GM12873 (cell line): ENCODE measurements at regions not wholly inside any gene's neighbourhood (a gene's known extent, or its start where the extent isn't known, plus 50 kb on each side); places are given as distances from the start of the nearest gene placed in this dataset.

Experiments used
- TF ChIP-seq, protein P1 (sequence below): IDR thresholded peaks from 2 replicates; pipeline ENCODE4 v1.5.1; 2012; ENCODE audit warnings: low read depth, mild to moderate bottlenecking, moderate library complexity, low read length, control low read depth; ENCODE audit not compliant: insufficient read depth; ENCODE audit errors: missing control alignments

DNA sequence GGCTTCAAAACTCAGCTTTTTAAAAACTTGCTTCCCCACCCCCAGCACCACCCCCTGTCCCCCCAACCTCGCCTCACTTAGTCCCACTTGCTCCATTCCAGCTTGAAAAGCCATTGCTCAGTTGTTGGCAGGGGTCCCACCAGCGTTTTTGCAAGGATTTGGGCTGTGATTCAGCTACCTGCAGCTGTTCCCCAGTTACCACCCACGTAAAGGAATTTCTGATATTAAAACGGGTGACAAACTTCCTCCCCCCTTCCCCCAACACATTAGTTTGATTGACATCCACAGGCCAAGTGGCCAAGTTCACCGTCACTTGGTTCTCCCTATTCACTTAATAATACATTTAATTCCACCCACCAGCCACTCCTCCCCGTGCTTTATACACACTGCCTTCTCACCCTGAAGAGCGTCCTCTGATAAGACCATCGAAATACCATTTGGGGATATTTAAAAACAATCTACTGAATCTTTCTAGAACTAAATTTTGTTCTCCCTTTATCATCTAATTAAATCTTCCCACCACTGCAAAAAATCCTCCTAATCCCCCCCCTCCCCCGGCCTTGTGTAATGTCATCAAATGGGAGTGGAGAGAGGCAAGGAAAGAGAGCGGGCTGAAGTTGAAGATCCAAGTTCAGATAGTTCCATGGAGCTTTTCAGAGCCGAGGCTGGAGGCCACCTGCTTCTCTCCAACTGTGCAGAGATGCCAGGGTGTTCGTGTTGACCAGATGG lies 55.1 kb downstream of the SOX9 start:
- TF ChIP-seq, protein P1, sequence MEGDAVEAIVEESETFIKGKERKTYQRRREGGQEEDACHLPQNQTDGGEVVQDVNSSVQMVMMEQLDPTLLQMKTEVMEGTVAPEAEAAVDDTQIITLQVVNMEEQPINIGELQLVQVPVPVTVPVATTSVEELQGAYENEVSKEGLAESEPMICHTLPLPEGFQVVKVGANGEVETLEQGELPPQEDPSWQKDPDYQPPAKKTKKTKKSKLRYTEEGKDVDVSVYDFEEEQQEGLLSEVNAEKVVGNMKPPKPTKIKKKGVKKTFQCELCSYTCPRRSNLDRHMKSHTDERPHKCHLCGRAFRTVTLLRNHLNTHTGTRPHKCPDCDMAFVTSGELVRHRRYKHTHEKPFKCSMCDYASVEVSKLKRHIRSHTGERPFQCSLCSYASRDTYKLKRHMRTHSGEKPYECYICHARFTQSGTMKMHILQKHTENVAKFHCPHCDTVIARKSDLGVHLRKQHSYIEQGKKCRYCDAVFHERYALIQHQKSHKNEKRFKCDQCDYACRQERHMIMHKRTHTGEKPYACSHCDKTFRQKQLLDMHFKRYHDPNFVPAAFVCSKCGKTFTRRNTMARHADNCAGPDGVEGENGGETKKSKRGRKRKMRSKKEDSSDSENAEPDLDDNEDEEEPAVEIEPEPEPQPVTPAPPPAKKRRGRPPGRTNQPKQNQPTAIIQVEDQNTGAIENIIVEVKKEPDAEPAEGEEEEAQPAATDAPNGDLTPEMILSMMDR, result no peak

DNA sequence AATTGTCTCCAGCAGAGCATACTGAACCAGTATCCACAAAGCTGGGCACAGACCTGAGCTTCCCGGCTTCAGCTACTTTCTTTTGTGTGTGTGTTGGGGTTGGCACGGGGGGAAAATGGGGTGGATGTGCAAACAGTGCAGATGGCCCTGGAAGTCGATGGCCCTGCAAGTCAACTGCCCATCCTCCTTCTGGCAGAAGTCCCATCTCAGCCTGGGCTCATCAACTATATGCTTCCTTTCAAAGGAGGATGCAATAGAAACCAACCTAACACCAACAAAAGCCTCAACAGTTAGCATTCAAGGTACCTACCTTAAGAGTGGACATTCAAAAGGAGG lies 55.7 kb downstream of the SOX9 start:
- TF ChIP-seq, protein P1, result no peak

DNA sequence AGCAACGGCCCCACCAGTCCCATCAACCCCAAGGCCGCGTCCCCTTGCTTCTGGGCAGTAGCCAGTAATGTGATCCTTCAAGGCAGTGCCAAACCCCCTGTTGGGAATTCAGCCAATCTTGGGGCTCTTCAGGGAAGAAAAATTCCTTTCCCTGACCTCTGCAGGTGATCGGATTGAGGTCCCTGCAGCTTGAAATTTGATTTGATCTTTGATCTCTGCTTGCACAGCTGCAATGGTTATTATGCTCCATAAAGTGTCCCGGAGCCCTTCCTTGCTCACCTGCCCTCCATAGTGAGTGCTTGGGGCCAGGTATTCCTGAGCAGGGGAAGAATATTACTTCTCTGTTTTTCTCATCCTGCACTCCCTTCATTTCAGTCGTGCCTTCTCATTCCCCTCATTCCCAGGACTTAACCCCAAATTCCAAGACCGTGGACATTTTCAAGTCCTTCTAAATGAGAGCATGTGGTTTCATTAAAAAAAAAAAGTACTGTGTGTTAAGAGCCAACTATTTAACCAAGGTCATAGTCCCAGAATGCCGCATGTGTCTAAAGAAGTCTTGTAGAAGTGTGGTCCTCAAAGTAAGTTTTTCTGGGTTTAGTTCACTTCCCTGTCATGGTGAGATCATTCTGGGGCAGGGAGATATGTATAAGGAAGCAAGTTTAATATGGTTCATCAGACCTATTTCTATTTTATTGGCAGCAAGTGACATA lies 56.3 kb downstream of the SOX9 start:
- TF ChIP-seq, protein P1, result no peak

DNA sequence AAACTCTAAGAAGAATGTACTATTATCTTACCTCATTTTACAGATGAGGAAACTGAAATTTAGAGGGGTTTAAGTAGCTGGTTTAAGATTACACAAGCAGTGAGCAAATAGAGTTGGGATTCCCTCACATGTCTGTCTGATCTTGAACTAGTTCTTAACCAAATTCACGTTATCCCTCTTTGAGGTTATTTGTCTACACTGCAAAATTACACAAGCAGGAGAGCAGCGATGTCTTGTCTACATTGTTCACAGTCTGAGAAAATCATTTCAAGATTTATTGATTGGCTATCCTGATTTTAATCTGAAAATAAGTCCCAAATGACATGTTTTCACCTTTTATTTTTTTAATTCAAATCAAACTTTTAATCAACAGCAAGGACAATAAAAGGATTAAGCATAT lies 56.9 kb downstream of the SOX9 start:
- TF ChIP-seq, protein P1, result no peak

DNA sequence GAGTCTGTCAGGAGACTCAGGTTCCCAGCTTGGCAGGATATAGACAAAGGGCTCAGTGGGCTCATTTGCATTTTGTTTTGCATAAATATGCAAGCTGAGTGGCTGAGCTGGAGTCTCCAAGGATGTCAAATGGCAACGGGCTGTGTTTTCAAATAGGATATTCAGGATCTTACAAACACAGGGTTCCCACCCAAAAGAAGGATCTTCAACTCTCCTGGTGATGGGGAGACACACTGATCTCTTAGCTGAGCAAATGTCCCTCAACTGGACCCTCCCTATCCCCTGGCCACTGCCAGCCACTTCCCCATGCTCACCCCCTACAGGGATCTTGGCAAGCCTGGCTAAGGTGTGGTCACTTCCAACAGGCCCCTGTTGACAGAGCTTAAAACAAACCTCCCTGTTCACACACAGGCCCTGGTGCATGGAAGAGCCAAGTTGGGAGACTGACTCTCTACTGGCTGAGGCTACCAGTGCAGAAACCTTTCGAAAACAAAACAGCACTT lies 61.6 kb downstream of the SOX9 start:
- TF ChIP-seq, protein P1, result no peak

DNA sequence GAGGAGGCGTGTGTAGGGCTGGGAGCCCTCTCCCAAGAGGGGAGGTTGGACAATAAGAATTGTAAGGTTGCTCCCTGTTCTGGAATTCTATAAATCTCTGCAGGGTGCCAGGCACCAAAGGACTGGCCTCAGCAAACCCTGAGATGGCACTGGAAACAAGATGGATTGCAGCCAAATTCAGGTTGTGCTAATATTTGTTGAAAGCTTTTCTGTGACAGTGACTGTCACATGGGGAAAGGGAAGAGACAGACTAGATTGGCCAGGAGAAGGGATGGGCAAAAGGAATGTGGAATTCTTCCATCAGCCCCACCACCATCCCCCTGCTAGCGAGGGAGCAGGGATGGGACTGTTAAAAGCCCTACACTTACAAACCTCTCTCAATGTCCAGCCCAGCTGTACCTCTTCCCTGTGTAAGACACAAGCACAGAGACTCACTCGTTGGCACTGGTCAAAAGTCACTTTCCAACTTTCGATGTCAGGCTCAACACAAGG lies 62.4 kb downstream of the SOX9 start:
- TF ChIP-seq, protein P1, result no peak

DNA sequence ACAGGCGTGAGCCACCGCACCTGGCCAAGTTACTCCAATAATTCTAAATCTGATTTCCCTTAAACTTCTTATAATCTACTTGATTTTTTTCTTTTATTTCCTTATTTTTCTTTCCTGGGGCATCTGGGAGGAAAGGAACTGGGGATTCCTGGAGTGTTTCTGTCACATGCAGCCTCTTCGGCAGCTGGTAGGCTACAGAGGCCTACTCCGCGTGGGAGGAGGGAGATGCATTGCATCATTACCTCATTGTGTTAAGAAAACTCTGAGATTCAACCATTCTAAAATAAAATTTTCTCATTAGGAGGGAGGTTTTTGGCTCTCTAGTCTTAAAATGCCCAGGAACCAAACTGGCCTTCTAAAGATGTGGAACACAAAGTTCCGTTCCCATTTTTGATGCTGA lies 64.0 kb downstream of the SOX9 start:
- TF ChIP-seq, protein P1, result no peak
